GM21737 (cell line): ENCODE measurements at regions not wholly inside any gene's neighbourhood (a gene's known extent, or its start where the extent isn't known, plus 50 kb on each side); places are given as distances from the start of the nearest gene placed in this dataset.
"Not testable (repeated sequence)": the region's sequence is repeated elsewhere in the genome, so short reads cannot be mapped to it uniquely, and the experiment has no call there.

Experiments
- ATAC-seq: cut with Tn5 transposase; IDR thresholded peaks from one replicate; pipeline ENCODE4 v1.9.1; 2021; ENCODE audit warnings: mild to moderate bottlenecking, moderate library complexity; ENCODE audit not compliant: unreplicated experiment

DNA sequence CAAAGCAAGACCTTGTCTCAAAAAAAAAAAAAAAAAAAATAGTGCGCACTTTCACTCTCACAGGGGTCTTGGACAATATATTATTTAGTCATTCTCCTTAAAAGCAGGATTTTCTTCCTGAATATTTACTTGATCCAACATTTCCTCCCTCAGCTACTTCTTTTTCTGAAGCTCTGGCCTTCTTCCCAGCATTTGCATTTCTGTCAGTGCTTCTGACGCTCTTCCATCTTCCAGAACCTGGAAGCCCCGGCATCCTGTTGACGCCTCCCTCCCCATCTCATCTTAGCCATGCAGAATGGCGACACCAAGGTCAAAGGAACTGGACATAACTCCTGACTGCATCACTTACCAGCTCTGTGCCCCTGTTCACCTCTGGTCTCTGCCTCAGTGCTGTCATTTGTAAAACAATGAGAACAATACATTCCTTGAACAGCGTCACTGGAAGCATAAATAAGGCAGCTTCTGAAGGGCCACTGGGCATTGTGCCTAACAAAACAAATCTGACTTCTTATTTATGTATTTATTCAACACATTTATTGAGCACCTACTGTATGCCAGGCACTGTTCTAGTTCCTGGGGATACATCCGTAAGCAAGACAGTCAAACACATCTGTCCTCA is 90.9 kb upstream of the MDM1 start:
- ATAC-seq = no peak

DNA sequence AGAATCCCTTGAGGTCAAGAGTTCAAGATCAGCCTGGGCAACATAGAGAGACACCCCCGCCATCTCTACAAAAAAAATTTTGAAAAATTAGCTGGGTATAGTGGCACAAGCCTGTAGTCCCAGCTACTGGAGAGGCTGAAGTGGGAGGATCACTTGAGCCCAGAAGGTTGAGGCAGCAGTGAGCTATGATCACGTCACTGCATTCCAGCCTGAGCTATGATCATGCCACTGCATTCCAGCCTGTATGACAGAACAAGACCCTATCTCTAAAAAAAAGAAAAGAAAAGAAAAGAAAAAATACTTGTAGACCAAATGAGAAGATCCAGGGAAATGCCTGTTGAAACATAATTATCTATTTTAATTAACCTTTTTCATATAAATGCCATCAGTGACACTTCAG is 93.8 kb upstream of the MDM1 start:
- no peak for ATAC-seq

DNA sequence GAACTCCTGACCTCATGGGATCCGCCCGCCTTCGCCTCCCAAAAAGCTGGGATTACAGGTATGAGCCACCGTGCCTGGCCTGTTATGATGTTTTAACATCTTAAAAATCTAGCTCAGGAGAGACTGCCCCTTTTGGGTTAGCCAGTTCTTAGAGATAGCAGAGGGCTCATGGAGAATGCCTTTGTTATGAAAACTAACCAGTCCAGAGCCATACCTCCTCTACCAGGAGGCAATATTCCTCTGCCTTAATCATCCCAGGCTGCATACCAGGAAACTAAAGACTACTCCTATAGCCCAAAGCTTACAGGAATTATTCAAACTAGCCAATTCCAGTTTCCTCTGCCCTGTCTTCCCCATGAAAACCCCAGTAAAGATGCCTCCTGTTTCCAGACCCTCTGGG is 96.0 kb upstream of the MDM1 start:
- ATAC-seq = no peak

DNA sequence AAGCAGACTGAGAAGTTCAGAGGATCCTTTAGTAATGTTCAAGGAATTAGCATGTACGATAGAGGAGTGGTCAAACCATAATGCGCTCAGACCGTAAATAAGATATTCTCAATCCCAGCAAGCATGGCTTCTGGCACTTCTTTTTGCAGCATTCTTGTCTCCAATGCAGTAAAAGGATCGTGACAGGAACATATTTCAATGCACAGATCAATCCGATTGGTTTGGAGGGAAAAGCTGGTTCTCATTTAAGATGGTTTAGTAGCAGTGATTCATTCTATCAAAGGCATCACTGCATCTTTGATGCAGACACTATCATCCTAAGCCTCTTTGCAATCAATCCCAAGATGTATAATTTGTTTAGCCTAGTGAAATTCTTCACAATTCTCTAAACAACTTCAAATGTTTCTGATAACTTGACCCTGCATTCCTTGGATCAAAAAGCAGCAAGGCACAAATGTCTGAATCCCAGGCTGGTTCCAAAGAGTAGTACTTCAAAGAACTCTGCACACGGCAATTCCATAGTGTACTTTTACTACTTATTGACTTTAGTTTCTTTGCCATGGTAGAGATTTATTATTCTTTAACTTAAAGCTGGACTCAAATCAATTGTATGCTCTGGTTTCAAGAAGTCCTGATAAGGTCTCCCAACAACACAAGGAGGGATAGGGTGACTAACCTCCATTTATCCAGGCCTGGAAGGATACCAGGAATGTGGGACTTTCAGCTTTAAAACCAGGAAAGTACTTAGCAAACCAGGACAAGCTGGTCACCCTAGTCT is 96.8 kb upstream of the MDM1 start:
- ATAC-seq = no peak

DNA sequence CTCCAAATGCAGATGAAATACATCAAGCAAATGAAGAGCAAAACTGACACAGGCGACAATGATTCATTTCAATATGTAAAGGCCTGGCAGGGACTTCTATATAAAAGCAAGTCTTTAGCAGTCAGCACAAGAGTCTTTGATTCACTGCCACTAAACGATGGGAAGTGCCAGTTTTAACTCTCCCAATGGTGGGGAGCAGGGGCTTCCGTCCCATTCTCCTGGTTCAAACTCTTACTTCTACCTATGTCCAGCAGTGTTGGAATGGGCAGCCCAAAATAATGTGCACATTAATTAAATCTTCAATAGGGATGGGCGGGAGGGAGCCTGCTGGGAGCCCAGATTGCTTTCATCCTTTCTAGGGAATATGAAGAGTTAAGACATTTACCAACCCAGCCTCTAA is 97.5 kb upstream of the MDM1 start:
- ATAC-seq = no peak

DNA sequence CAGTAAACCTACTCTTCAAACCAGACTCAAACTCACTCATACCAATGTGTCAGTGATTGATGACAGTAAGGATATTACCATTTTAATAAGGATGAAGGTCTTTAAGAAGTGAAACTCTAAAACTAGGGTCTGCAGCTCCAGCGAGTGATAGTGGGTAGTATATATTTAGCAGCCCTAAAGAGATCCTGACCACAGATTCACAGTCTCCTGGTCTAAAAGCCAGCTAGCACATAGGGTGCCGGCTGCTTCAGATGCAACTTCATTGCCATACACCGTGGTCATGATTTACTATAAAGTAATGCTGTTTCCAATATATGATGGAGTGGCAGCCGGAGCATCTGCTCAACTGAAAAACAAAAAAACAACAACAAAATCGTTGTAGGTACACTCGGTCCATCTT is 99.6 kb upstream of the MDM1 start:
- ATAC-seq = no peak

DNA sequence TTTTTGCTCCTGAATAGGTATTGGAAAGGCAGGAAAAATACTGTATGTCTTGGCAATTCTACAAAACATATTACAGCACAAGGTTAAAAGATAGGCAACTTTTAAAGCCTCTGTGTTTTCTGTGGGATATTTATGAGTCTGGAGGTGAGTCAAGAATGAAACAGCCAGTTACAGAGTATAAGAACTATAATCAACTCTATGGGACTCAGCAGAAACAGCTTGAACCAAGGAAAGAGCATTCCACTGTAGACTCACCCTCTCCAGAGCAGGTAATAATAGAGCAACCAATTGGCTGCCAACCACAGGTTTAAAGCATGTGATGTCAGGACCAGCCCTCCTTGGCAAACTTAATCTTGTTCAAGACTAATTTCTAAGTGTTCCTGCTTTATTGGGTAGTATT is 100.5 kb upstream of the MDM1 start:
- no peak for ATAC-seq

DNA sequence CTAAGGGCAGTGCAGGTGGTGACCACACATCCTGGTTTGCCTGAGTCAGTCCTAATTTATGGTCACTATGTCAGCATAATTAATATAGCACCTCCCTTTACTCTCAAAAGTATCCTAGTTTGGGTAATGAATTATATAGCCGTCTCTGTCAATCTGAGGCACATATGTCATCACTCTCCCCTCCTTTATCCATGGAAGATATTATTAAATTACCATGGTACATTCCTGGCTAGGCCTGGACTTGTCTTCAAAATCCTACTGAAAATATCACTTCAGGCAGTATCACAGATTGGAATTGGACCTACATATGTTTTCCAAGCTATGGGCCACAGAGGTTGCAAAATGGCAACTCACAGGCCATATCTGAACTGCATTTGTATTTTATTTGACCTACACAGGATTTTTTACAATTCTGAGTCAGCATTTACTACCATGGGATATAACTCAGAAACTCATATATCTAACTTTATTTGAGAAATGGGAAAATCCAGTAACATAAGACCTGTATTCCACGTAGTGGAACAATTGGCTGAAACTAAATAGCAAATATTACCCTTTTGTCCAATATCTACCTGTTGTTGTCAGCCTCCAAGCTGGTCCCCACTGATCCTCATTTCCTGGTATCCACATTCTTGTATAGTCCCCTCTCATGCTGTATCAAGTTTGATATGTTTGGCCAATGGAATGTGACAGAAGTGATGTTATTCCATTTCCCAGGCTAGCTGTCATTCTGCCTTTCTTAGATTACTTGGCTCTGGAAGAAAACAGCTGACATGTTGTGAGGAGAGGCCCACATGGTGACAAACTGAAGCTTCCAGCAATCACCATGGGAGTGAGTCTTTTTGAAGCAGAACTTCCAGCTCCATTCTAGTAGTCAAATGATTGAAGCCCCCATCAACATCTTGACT is 102.5 kb upstream of the MDM1 start:
- ATAC-seq = no peak

DNA sequence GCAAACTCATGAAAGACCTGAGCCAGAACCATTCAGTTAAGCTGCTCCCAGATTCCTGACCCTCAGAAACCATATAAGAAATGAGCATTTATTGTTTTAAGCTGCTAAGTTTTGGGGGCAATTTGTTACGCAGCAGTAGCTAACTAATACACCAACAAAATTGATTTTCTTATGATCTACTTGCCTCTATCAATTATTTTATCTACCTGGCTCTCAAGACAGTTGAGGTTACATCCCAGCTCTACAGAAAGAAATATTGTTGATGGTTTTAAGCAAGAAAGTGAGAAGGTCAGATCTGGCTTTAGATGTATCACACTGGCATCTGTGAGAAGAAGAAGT is 103.1 kb upstream of the MDM1 start:
- ATAC-seq = no peak

DNA sequence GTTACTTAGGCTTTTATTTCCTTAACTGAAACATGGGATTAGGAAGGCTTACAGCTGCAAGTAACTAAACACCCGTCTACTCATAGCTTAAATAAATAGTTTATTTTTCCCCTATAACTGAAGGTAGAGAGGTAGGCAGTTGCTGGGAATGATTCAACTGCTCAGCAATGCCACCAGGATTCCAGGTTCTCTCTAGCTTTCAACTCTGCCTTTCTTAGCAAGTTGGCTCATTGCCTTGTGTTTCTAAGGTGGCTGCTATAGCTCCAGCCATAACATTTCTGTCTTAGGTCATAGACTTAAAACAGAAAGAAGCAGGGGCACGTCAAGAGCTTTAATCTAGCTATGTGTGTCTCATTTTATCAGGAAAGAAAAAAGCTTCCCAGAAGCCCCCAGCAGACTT is 103.7 kb upstream of the MDM1 start:
- ATAC-seq = no peak

DNA sequence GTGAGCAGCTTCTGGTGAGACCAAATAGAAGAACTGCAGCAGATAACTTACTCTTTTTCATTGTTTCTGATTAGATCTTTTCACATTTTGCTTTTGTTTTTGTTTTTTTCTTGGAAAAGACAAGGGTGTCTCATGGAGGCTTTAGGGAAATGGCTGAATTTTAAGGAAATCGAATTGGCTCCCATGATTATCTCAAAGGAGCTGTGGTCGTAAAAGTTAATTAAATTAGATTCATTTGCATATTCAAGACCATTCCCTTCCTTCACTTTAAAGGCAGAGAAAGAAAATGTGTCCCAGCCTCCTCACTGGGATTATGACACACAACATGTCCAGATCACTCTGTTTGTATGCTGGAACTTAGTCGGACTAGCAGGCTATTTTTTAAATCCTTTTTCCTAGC is 106.4 kb upstream of the MDM1 start:
- no peak for ATAC-seq

DNA sequence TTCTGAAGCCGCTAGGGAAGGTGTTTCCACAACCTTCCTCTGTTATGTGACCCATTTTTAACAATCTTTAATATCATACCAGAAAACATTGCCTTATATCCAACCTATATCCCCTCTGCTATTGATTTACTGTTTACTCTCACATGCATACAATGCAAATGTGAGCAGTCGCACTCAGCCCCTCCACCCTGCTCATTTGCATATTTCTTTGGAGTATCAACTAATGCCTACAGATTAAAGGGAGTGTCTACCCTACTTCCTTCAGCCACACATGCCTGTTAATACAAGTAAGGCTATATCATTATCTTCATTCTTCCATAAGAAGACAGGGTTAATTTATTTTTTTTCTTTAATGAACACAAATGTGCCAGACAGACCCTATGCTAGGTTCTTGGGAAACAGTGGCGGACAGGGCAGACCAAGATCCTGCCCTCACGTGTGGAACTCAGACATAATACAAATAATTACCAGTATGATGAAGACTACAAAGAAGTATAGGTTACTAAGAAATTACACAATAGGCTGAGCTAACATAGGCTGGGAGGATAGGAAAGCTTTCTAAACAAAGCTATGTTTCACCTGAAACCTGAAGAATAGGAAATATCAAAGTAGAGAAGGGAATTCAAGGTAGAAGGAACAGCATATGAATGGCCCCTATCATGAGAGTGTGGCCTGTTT is 107.3 kb upstream of the MDM1 start:
- ATAC-seq = no peak

DNA sequence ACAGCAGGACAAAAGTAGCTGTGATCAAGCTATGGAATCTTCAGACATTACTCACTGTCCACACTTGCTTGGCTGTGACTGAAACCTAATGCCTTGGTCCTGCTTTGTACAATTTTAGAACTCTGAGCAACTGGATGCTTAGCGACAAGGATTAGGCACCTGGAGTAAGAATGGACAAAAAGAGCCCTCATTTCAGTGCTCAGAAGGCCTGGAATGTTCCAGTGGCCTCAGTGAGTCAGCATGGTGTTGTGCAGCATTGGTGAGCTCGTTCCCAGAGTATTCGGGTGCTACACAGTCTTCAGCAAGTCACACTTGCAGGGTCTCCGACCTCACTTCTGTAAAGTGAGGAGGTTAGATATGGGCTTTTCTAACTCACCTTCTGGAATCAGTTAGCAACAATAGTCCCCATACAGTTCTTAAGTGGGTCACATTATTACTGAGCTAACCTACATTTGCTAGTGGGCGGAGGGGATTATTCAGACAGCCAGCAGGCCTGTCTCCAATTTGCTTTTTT is 108.0 kb upstream of the MDM1 start:
- ATAC-seq = no peak

DNA sequence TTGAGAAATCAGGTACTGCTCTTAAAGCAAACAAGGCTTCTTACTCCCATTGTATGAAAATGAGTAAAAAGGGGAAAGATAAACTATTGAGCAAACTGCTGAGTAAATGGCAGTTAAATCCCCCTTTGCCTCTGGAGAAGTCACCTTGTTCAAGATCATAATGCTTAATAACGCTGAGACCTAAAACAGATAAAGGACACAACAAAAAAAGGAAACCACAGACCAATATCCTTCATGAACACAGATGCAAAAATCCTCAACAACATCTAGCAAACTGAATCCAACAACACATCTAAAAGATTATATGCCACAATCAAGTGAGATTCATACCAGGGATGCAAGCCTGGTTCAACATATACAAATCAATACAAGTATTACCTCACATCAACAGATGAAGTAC is 109.0 kb upstream of the MDM1 start:
- ATAC-seq = no peak

DNA sequence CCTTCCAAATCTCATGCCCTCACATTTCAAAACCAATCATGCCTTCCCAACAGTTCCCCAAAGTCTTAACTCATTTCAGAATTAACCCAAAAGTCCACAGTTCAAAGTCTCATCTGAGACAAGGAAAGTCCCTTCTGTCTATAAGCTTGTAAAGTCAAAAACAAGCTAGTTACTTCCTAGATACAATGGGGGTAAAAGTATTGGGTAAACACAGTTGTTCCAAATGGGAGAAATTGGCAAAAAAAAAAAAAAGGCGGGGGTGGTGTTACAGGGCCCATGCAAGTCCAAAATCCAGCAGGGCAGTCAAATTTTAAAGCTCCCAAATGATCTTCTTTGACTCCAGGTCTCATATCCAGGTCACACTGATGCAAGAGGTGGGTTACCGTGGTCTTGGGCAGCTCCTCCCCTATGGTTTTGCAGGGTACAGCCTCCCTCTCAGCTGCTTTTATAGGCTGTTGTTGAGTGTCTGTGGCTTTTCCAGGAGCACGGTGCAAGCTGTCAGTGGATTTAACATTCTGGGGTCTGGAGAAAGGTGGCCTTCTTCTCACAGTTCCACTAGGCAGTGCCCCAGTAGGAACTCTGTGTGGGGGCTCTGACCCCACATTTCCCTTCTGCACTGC is 110.3 kb upstream of the MDM1 start:
- not testable (repeated sequence) for ATAC-seq

DNA sequence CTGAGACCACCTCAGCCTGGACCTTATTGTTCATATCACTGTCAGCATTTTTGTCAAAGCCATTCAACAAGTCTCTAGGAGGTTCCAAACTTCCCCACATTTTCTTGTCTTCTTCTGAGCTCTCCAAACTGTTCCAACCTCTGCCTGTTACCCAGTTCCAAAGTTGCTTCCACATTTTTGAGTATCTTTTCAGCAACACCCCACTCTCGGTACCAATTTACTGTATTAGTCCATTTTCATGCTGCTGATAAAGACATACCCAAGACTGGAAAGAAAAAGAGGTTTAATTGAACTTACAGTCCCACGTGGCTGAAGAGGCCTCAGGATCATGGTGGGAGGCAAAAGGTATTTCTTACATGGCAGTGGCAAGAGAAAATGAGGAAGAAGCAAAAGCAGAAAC is 111.5 kb upstream of the MDM1 start:
- not testable (repeated sequence) for ATAC-seq

DNA sequence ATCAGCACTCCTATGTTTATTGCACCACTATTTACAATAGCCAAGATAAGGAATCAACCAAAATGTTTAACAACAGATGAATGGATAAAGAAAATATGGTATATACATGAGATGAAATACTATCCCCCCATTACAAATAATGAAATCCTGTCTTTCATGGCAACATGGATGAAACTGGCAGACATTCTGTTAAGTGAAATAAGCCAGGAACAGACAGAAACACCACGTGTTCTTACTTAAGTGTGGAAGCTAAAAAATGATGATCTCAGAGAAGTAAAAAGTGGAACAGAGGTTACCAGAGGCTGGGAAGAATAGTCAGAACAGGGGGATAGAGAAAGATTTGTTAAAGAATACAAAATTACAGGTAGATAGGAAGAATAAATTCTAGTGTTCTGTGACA is 113.7 kb upstream of the MDM1 start:
- ATAC-seq = no peak

DNA sequence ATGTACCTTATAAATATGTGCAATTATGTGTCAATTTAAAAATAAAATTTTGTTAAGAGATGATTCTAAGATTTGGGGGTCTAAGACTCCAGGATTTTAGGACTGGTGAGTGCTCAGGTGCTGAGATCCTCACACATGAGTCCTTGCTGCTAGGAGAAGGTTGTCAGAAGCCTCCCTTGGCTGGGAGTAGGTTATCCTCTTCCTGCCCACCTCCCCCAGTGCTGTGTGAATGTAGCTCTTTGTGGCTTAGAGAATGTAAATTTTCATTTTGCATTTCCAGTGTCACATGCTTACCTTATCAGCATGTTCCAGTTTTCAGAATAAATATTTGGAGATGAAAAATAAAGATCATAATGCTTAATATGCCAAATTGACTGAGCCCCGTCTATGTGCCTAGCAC is 114.2 kb upstream of the MDM1 start:
- ATAC-seq = no peak

DNA sequence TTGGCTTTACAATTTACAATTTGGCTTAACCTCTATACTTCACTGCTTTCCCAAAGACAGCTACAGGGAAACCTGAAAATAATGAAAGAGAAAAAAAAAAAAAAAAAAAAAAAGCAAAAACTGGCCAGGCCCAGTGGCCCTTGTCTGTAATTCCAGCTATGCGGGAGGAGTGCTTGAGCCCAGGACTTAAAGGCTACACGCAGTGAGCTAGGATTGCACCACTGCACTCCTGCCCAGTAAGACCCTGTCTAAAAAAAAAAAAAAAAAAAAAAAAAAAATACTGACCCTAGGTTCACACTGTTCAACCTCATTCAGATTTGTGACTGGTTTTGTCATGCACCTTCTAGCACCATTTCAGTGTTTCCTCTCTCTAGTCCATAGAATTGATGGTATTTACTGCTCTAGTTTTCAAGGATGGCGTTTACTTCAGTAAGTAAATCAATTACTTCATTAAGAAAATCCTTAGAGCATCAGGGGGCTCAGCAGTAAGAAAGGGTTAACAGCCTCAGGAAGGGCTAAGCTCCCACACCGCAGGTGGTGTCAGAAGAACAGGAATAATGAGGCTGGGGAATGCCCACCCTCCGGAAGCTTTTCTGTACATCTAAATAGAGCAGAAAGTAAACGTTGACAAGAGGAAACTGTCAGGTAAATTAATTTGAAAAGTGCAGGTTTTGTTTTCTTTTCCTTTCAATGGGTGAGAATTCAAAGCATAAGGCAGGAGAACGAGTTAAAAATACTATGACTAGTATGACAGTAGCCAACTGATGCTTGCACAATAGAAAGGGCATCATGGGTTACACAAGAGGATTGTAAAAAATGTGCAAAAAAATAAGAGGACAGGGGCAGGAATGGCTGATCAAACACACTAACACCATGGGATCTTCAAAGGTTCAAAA is 115.0 kb upstream of the MDM1 start:
- no peak for ATAC-seq

DNA sequence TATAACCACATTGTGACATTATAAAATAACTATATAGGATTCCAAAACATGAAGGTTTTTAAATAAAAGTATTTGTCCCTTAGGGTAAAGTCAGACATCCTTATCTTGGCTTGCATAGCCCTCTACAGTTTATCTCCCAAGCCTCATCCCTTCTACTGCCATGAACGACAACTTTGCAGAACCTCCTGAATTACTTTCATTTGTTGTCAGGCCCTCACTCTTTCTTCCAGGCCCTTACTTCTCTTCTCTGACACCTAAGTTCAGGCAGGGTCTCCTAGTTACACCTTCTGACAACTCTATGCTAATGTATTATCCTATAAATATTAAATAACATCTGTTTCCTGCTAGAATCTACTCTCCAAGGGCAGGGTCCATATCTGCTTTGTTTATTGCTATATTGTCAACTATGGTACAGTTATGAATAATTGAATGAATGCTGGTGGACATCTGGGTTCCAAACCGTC is 115.7 kb upstream of the MDM1 start:
- ATAC-seq = no peak
